ENCODE measurements at regions not wholly inside any gene's neighbourhood (a gene's known extent, or its start where the extent isn't known, plus 50 kb on each side); places are given as distances from the start of the nearest gene placed in this dataset.

- ChIA-PET POLR2A (ENCODE audit: low non-redundant PET) (no interaction called here), CTCF (no interaction called here)
- no peak for DNase-seq (ENCODE audit: low spot score)
- BruUV-seq (replicated peaks) = no TSS peak
- Histone ChIP-seq H3K27ac (ENCODE audit: low read depth, low read length, poor library complexity, severe bottlenecking) (no peak overlapping the region), H3K36me3 (ENCODE audit: insufficient read depth, low read length, poor library complexity, severe bottlenecking) (no peaks in the 10 kb centered on the region), H3K4me3 (ENCODE audit: low read depth, low read length, poor library complexity, severe bottlenecking) (no peak overlapping the region), H3K4me1 (ENCODE audit: insufficient read depth, low read length, poor library complexity, severe bottlenecking) (no peaks in the 10 kb centered on the region), H3K27me3 (replicated peaks; ENCODE audit: insufficient read depth, low read depth, low read length, poor library complexity) (no peaks in the 10 kb centered on the region), H3K9me3 (ENCODE audit: low read depth, low read length, poor library complexity, severe bottlenecking) (no peaks in the 10 kb centered on the region)
- intact Hi-C loops (cut with micrococcal nuclease; ENCODE audit: unreplicated experiment) = no loop called here
- TF ChIP-seq CTCF (conservative IDR thresholded peaks at IDR 0.05; ENCODE audit: low read depth, low read length) = no peak
- TF ChIP-seq EZH2 (IDR thresholded peaks at IDR 0.05; ENCODE audit: borderline replicate concordance, low read depth, low read length, poor library complexity, severe bottlenecking) = no peak
Measured at GRCh38 chr1:53394306-53394705, 64.9 kb upstream of the DMRTB1 start.

GRCh38 chr1:53395671-53396215, 63.5 kb upstream of the DMRTB1 start:
- Histone ChIP-seq H3K27me3 (replicated peaks; ENCODE audit: insufficient read depth, low read depth, low read length, poor library complexity) (peaks cover 3% of the 10 kb centered on the region), H3K4me3 (ENCODE audit: low read depth, low read length, poor library complexity, severe bottlenecking) (no peak overlapping the region), H3K36me3 (ENCODE audit: insufficient read depth, low read length, poor library complexity, severe bottlenecking) (no peaks in the 10 kb centered on the region), H3K9me3 (ENCODE audit: low read depth, low read length, poor library complexity, severe bottlenecking) (no peaks in the 10 kb centered on the region), H3K27ac (ENCODE audit: low read depth, low read length, poor library complexity, severe bottlenecking) (no peak overlapping the region), H3K4me1 (ENCODE audit: insufficient read depth, low read length, poor library complexity, severe bottlenecking) (no peaks in the 10 kb centered on the region)
- DNase-seq (ENCODE audit: low spot score) = no peak
- TF ChIP-seq CTCF (conservative IDR thresholded peaks at IDR 0.05; ENCODE audit: low read depth, low read length) = no peak
- TF ChIP-seq EZH2 (IDR thresholded peaks at IDR 0.05; ENCODE audit: borderline replicate concordance, low read depth, low read length, poor library complexity, severe bottlenecking) = no peak
- intact Hi-C loops (cut with micrococcal nuclease; ENCODE audit: unreplicated experiment) = no loop called here
- ChIA-PET CTCF (interaction anchor here (0.9 kb wide), 1 partner anchor 117 kb away, joined by 3 read pairs; no protein-coding TSS in a partner anchor), POLR2A (ENCODE audit: low non-redundant PET) (no interaction called here)
- BruUV-seq (replicated peaks) = no TSS peak

GRCh38 chr1:53396573-53397268, 62.5 kb upstream of the DMRTB1 start:
- no peak overlapping the region for H3K4me3 ChIP-seq (ENCODE audit: low read depth, low read length, poor library complexity, severe bottlenecking)
- no peak overlapping the region for H3K27ac ChIP-seq (ENCODE audit: low read depth, low read length, poor library complexity, severe bottlenecking)
- H3K36me3 ChIP-seq (ENCODE audit: insufficient read depth, low read length, poor library complexity, severe bottlenecking) = no peaks in the 10 kb centered on the region
- no TSS peak for BruUV-seq (replicated peaks)
- TF ChIP-seq CTCF (conservative IDR thresholded peaks at IDR 0.05; ENCODE audit: low read depth, low read length) (no peak), EZH2 (IDR thresholded peaks at IDR 0.05; ENCODE audit: borderline replicate concordance, low read depth, low read length, poor library complexity, severe bottlenecking) (no peak)
- H3K4me1 ChIP-seq (ENCODE audit: insufficient read depth, low read length, poor library complexity, severe bottlenecking) = no peaks in the 10 kb centered on the region
- peaks cover 13% of the 10 kb centered on the region for H3K27me3 ChIP-seq (replicated peaks; ENCODE audit: insufficient read depth, low read depth, low read length, poor library complexity)
- no peak for DNase-seq (ENCODE audit: low spot score)
- ChIA-PET POLR2A (ENCODE audit: low non-redundant PET) (no interaction called here), CTCF (no interaction called here)
- intact Hi-C loops (cut with micrococcal nuclease; ENCODE audit: unreplicated experiment) = no loop called here
- H3K9me3 ChIP-seq (ENCODE audit: low read depth, low read length, poor library complexity, severe bottlenecking) = no peaks in the 10 kb centered on the region

Measured in A673 (cell line).